Head of caudate nucleus (tissue), 42 donors: ENCODE measurements at regions not wholly inside any gene's neighbourhood (a gene's known extent, or its start where the extent isn't known, plus 50 kb on each side); places are given as distances from the start of the nearest gene placed in this dataset.

Experiments used
- DNase-seq, 42 donors: peaks; one replicate each; pipeline versions ENCODE4 v3.0.0 to v3.0.0-alpha.2; 2020 to 2021; ENCODE audit warnings: mixed read lengths in 7 of 42
- intact Hi-C: fragments of 100-400 bp; cut with DNase I; formaldehyde crosslinking; loops from one replicate; pipeline ENCODE4 v1.15.0; 2022

GRCh38 chr11:37560991-37561390 lies 963.0 kb upstream of the RAG2 start:
- intact Hi-C loops: no loop called here
- no peak for DNase-seq

- intact Hi-C loops: no loop called here
Measured at GRCh38 chr11:37560346-37560745, 962.3 kb upstream of the RAG2 start.

GRCh38 chr11:37558619-37559210 lies 960.7 kb upstream of the RAG2 start:
- intact Hi-C loops: no loop called here
- DNase-seq: no peak

More at GRCh38 chr11:37560346-37560745, 962.3 kb upstream of the RAG2 start:
- DNase-seq: no peak

- intact Hi-C loops: no loop called here
- no peak for DNase-seq
Measured at GRCh38 chr11:37557990-37558389, 960.0 kb upstream of the RAG2 start.

GRCh38 chr11:37552284-37552683 lies 954.2 kb upstream of the RAG2 start:
- intact Hi-C loops: no loop called here

GRCh38 chr11:37544491-37544890 lies 946.5 kb upstream of the RAG2 start:
- intact Hi-C loops: no loop called here
- no peak for DNase-seq

More at GRCh38 chr11:37552284-37552683, 954.2 kb upstream of the RAG2 start:
- no peak for DNase-seq

- no peak for DNase-seq
- intact Hi-C loops: no loop called here
Measured at GRCh38 chr11:37533830-37534229, 935.8 kb upstream of the RAG2 start.

- intact Hi-C loops: no loop called here
- DNase-seq: no peak
Measured at GRCh38 chr11:37533087-37533486, 935.1 kb upstream of the RAG2 start.

- intact Hi-C loops: no loop called here
- DNase-seq: no peak
Measured at GRCh38 chr11:37532271-37532670, 934.2 kb upstream of the RAG2 start.

GRCh38 chr11:37527545-37527944 lies 929.5 kb upstream of the RAG2 start:
- intact Hi-C loops: no loop called here

GRCh38 chr11:37525336-37525735 lies 927.3 kb upstream of the RAG2 start:
- intact Hi-C loops: no loop called here
- DNase-seq: no peak

More at GRCh38 chr11:37527545-37527944, 929.5 kb upstream of the RAG2 start:
- no peak for DNase-seq

- intact Hi-C loops: no loop called here
- DNase-seq: no peak
Measured at GRCh38 chr11:37519781-37520180, 921.7 kb upstream of the RAG2 start.

GRCh38 chr11:37512156-37512780 lies 914.2 kb upstream of the RAG2 start:
- DNase-seq: no peak
- intact Hi-C loops: no loop called here

- no peak for DNase-seq
Measured at GRCh38 chr11:37511425-37511933, 913.4 kb upstream of the RAG2 start.

GRCh38 chr11:37509506-37509905 lies 911.5 kb upstream of the RAG2 start:
- intact Hi-C loops: no loop called here
- no peak for DNase-seq

More at GRCh38 chr11:37511425-37511933, 913.4 kb upstream of the RAG2 start:
- intact Hi-C loops: no loop called here

GRCh38 chr11:37506531-37506930 lies 908.5 kb upstream of the RAG2 start:
- no peak for DNase-seq
- intact Hi-C loops: no loop called here

GRCh38 chr11:37505406-37505805 lies 907.4 kb upstream of the RAG2 start:
- no peak for DNase-seq
- intact Hi-C loops: no loop called here

- DNase-seq: no peak
- intact Hi-C loops: no loop called here
Measured at GRCh38 chr11:37504921-37505320, 906.9 kb upstream of the RAG2 start.

GRCh38 chr11:37504060-37504611 lies 906.1 kb upstream of the RAG2 start:
- peak in 5 of 42 donors; percentile 4 to 52 (median 6) for DNase-seq
- intact Hi-C loops: no loop called here

GRCh38 chr11:37503411-37504059 lies 905.5 kb upstream of the RAG2 start:
- intact Hi-C loops: no loop called here
- no peak for DNase-seq
